Cerebellar nuclear complex (tissue), 1 donor: ENCODE measurements at regions not wholly inside any gene's neighbourhood (a gene's known extent, or its start where the extent isn't known, plus 50 kb on each side); places are given as distances from the start of the nearest gene placed in this dataset.

ENCODE experiments used
- DNase-seq, 2 experiments: peaks; one replicate each; lab custom pipeline; 2025; lab: John Stamatoyannopoulos, UW

DNA sequence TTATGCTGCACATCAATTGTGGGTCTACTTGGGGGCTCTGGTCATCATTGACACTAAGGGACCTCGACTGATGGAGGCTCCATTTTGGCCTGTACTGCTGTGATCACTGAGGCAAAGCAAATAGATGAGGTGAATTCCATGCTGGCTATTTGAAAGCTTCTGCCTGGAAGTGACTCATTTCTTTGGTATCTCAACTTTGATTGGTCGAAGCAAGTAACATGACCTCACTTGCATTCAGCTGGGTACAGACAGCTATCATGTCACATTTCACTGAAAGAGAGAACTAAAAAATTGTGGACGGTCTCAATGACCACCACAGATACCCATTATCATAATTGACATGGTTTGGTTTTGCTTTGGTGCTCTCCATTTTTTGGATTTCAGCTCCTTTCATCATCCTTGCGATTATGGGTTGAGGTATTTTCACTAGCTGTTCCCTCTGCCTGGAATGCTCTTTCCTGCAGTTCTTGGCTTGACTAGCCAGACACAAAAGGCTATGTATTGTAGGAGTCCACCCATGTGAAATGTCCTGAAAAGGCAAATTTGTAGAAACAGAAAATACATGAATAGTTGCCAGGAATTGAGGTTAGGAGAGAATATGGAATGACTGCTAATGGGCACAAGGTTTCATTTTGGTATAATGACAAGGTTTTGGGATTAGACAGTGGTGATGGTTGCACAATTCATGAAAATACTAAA, 369.2 kb upstream of the LCORL start:
- no peak for DNase-seq

DNA sequence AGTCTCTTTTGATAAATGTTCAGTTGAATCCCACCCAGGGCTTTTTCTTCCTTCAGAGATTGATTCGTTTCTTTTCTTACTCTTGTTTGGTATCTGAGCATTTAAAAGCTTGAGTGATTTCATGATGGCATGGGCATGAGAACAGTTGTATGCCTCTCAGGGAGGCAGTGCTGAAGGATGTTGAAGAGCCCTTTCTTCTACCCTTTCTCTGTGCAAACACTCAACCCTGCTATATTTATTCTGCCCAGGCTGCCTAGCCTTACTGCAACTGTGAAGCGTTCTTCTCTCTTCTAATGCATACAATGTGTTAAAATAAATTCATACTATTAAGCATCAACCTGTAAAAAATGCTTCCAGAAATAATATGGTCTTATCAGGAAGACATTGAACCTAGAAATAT, 367.6 kb upstream of the LCORL start:
- DNase-seq, result no peak

DNA sequence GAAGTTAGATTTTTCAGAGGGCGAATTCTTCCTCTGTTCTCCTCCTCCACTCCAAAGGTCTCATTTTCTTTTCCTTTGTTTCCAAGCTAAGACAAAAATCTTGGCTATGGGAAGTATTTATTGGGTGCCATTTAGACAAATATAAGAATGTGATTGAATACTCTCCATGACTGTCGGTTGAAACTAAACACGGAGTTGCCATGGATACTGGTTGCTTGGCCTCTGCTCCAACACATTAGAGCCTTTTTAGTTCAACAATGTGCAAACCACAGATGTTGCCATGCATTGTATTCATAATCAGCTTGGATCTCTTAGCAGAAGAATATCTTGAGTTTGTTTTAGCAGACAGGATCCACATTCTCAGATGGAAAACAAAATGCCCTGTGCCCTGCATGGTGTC, 366.5 kb upstream of the LCORL start:
- no peak for DNase-seq

DNA sequence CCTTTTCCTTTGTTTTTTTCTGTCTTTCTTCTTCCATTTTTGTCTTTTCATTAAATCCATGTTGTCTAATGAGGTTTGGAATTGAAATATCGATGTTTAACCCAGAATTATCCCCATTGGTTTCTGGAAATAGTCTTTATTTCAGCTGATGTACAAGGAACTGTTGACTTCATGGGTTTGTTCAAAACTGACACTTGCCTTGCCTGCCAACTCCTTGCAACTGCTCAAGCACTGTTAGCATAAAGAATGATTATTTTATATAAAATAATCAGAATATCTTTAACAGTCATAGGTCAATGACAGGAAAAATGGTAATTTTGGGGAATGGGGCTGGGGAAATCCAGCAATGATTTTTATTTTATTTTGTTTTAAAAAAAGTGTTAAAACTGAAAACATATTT, 359.6 kb upstream of the LCORL start:
- no peak for DNase-seq

DNA sequence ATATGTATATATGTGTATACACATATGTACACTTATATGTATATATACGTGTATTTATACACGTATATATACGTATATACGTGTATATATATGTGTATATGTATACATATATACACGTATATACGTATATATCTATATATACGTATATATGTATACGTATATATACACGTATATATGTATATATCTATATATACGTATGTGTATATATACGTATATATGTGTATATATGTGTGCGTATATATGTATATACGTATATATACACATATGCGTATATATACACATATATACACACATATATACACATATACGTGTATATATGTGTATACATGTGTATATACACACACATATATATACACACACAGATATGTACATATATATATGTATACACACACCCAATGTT, 348.0 kb upstream of the LCORL start:
- DNase-seq, result no peak

DNA sequence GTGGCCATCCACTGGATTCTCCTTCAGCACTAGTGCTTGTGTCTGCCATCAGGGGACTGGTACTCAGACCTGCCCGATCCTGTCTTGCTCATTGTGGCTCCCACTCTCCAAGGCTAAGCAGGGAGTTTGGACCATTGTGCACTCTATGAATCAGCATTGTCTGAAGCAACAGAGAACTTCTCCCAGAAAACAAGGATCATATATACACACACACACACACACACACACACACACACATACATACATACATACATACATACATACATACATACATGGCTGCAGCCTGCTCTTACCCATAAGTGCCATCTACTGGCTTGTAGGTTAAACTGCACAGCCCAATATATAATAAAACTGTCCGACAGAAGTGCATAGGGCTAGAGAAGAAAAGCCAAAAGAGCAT, 345.3 kb upstream of the LCORL start:
- no peak for DNase-seq

DNA sequence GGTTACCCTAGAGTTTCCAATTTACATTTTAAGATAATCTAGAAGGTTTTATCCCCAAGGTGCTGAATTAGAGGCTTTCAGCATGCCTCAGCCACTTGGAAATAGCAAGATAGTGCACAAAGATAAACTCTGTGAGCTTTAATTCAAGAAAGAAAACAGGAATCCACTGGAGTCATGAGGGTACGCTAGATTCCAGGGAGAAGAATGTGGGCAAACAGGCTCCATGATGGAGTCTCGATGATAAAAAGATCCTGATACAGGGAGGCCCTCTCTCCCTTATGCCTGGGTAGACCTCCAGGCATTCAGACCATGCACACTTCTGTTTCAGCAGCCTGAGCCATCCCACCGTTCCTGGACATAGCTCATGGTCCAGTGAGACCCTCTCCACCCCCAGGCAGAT, 344.6 kb upstream of the LCORL start:
- no peak for DNase-seq

DNA sequence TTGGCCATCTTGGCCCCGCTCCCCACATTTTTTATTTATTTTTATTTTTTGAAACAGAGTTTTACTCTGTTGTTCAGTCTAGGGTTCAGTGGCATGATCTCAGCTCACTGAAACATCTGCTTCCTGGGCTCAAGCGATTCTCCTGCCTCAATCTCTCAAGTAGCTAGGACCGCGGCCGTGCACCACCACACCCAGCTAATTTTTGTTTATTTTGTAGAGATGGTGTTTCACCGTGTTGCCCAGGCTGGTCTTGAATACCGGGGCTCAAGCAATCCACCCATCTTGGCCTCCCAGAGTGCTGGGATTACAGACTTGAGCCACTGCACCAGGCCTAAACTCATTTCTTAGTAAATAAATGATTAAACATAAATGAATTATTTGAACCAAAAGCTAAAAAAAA, 322.0 kb upstream of the LCORL start:
- no peak for DNase-seq

DNA sequence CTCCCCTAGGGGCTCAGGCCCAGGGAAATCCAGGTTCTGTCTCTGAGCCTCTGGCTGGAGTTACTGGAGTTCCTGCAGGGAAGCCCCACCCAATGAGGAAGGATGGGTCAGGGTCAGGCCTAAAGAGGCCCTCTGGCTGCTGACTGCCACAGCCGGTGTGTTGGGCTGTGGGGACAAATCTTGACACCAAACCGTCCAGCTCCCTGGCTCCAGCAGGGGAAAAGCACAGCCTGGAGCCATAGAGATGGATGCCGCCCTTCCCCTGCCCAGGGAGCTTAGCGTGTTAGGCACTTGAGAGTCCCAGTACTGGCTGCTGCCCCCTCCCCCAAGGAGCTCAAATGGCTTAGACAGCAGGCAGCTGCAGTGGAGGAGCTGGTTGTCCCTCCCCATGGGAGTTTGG, 321.3 kb upstream of the LCORL start:
- DNase-seq, result no peak

DNA sequence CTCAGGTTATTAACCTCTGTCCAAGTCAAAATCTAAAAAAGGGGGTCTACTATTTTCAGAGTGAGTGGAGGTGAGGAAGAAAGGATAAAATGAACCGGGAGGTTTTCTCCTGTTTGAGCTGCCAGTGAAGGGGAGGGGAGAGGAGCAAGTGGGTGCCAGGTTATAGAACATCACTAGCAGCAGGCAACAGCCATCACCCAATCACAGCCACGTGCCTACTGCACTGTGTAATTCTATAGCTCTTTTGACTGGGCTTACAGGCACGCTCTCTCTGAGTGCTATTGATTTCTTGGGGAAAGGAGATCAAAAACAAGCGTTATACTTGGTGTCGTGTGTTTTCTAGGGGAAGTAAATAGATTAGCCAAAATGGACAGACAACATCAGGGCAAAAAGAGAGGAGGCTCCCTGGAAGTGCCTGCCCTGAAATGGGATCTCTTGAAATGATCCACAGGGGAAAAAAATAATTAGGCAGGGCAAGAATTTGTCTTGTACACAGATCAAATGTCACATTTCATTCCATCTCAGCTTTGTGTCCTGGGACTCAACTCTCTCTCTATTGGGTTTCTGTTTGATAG, 300.5 kb upstream of the LCORL start:
- DNase-seq, result no peak

DNA sequence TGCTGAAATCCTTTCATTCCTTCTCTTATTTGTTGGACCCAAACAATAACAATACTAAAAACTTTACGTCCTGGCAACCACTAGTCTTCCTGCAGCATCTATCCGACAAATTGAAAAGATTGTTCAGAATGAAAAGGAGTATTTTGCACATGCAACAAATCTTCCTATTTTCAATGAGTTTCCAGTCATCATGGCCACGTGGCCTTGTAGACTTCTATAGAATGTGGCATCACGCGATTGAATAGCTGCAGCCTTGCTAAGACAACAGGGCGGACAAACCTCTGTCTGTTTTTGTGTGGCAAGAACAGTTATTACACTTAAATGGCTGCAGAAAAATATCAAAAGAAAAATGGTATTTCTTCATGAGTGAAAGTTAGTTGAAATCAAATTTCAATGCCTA, 297.9 kb upstream of the LCORL start:
- no peak for DNase-seq

DNA sequence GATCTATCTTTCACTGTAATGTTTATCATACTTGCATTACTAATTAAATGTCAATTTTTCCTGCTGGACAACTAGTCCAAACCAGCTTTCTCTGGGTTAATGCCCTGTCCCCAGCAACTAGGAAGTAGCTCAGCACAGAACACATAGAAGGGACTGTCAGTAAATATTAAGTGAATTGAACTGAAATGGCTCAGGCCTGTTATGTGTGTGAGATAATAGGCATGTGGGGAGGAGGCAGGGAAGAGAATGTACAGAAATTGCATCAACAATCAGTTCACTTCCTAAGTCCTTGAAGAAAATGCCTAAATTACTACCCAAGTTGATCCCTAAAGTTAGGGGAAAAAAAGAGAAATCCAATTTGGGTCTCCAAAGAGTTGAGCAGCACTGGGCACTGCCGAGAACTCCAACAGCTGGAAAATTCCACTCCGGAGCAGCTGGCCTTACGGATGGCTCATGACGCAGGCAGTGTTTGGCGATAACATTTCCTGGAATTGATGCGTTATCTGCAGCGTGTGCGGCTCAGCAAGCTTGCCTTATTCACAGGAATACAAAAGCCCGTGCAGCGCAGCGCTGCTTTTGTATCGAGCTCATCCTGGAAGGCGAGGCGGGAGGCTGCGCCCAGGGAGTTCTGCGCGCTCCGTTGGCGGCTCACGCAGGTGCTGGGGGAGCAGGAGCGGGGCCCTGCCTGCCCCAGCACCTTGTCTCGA, 297.3 kb upstream of the LCORL start:
- no peak for DNase-seq

DNA sequence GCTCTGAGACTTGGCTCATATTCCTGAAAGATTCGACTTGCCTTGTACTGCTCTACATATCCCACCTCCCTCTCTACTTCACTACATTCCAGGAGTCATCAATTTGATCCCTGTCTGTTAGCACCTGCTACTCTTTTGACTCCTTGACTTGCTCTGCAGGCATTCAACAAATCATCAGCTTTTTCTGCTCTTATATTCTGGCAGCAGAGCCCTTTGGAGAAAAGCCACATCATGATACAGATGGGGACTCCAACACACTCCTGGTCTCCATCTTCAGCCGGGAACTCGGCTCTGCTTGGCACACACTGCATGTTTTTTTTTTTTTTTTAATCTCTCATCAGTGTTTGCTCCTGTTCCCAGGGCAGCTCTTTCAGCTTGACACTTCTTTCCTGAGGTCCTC, 293.2 kb upstream of the LCORL start:
- no peak for DNase-seq

DNA sequence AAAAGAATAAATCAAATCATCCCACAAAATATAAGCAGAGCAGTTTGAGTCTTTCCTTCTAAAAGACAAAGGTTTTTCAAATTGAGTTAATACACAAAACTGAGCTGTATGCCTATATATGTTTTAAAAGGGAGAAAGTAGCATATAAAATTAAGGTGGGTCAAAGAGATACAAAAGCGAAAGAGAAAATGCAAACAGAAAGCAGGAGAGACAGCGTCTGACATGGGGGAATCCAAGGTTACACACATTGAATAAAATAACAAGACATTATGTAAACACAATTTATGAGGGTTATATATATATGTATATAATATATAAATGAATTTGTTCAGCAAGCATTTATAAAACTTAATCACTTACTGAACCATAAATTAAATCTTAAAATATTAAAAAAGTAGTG, 276.1 kb upstream of the LCORL start:
- DNase-seq, result no peak

DNA sequence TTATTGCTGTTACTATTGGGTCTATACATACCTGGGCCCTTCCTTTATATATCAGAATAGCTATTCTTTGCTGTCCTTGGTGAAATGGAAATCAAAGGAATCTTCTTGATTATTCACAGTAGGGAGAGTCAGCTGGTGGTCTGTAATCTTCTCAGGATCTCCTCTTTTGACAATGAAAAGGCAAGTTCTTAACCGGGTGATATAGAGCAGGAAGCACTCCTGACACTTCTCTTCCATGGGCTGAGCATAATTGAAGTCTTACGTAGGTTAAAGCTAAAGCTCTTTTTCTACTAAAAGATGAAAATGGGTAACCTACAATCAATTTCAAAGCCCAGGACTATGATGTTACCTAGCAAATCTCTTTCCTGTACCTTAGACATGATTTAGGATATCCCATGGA, 274.9 kb upstream of the LCORL start:
- DNase-seq, result no peak

DNA sequence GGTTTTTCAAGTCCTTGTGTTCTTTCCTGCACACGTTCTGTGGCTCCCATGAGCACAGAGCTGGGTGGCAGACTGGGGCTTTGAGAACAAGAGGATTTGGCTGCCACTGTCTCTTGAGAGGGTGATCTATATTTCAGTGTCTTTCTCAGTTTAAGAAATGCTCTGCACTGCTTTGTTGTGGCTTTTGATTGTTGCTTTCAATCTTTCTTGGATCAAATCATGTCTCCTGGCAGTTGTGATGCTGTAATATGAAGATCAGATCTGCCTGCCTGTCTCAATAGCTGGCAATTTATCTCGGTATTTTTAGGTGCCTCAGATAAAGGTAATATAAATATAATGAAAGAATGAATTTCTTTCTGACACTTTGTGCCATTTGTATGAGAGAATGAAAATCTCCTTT, 273.3 kb upstream of the LCORL start:
- DNase-seq, result no peak

DNA sequence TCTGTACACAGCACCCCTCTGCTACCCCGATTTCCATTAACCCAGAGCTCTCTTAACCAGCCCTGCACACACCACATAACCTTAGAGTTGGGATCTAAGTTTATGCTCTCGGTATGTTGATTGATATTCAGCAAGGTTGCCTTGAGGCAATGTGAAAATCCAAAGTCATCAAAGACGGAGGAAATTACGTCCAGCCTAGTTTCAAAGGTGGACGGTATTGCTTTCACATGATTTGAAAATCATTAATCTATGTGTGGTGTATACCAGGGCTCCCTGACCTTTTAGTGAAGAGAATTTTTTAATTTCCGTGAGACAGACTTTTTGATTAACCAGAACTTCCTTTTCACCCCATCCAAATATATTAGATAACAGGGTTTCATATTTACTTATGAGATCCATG, 272.5 kb upstream of the LCORL start:
- DNase-seq, result no peak

DNA sequence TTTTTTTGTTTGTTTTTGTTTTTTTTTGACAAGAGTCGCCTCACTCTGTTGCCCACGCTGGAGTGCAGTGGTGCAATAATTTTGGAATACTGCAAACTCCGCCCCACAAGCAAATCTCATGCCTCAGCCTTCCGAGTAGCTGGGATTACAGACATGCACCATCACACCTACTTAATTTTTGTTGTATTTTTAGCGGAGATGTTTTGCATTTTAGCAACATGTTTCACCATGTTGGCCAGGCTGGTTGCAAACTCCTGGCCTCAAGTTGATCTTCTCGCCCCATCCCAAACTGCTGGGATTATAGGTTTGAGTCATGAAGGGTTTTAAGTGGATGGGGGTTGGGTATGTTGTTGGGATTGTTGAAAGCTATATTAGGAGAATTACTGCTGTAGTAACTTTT, 270.9 kb upstream of the LCORL start:
- no peak for DNase-seq

DNA sequence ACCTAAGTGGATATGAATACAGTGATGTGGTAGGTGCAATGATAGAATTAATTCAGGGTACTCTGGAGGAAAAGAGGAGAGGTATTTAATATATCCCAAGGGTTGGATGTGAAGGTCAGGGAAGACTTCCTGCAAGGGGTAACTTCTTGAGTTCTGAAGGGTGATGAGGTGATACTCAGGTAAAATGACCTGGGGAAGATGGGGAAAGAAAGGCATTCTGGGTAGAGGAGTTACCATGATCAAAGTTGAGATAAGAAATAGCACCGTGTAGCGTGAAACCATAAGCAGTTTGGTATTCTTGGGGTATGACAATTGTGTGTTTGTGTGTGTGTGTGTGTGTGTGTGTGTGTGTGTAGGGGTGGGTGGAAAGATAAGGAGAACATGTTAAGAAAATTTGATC, 270.4 kb upstream of the LCORL start:
- DNase-seq, result no peak

DNA sequence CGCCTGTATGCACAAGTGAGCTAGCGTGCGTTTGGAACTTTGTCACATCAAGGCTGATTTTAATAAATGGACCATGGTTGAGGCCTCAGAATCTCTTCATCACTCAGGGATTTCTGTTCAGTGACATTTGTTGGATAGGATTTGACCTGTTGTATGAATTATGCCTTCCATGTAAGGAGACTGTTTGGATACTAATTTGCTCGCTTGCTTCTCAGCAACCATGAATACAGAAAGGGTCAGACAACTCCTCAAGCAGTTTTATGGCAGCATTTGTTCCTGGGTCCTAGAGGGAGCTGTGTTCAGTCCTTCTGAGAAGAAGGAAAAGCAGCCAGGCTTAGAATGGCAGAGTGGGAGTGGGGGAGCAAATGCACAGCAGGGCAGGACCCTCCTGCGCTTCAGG, 269.7 kb upstream of the LCORL start:
- DNase-seq, result no peak

DNA sequence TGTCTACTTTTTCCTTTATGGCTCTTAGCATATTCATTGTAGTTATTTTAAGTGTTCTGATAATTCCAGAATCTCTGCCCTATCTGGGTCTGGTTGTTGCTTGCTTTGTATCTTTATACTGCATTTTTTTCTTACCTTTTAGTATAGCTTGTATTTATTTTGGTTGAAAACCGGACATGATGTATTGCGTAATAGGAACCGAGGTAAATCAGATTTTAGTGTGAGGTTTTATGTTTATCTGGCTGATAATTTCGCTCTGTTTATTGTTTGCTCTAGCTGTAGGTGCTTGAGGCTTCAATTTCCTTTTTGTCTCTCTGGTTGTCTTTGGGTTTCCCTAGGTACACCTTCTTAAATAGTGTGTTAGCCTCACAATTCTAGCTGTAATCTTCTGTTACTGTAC, 263.8 kb upstream of the LCORL start:
- DNase-seq, result no peak

DNA sequence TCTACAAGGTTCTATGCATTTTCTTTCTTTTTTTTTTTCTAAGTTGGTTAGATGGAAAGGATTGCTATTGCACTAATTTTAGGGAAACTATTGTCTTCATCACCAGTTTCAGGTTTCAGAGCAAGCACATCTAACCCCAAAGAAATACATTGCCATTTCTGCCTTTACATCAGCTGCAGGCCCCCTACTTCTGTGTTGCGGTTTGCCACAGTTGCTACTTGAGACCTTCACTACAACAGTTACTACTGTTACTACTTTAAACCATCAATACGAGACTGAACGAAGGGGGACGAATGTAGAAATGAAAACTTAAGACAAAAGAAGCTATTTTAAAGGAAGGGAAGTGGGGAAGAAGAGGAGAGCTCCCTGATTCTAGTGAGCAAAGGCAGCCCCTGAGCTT, 256.7 kb upstream of the LCORL start:
- no peak for DNase-seq

DNA sequence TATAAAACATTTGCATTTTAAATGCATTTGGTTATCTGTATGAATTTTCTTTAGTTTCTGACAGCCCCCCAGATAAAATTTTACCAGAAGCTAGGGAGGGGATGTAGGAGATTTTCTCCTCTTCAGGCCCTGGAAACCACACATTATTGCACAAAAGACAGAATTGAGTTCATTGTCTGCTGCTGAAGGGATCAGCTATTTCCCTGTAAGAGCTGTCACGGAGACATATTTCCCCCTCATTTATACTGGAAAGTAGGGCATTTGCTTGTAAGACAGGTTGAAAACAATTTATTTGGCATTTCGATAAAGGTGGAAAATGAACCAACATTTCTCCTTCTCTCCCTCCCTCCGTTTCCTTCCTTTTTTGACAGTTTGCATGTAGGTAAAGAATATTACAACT, 241.3 kb upstream of the LCORL start:
- DNase-seq, result no peak

DNA sequence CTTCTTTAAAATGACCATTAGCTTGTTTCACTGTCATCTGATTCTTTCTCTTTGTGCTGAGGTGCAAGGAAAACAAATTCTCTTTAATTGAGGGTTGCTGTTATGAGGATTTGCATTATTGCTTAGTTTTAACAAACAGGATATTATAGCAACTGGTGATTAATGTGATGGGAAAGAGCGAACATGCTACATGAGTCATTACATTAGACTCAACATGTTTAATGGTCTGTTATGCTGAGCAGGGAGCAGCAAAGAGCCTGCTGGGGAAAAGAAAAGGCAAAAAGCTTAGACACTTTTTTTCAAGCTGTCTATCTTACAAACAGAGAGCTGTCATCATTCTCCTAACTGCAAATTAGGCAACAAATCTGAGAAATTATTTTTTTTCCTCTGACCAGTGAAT, 230.5 kb upstream of the LCORL start:
- no peak for DNase-seq
